CD4-positive, alpha-beta T cell treated with Interferon alpha-2 for 1 hour (primary cell): ENCODE measurements at regions not wholly inside any gene's neighbourhood (a gene's known extent, or its start where the extent isn't known, plus 50 kb on each side); places are given as distances from the start of the nearest gene placed in this dataset.
"Not testable (repeated sequence)": the region's sequence is repeated elsewhere in the genome, so short reads cannot be mapped to it uniquely, and the experiment has no call there.

Experiments
- DNase-seq, 2 donors: peaks; one replicate each; pipeline ENCODE4 v3.0.0-alpha.2; 2020 to 2022

DNA sequence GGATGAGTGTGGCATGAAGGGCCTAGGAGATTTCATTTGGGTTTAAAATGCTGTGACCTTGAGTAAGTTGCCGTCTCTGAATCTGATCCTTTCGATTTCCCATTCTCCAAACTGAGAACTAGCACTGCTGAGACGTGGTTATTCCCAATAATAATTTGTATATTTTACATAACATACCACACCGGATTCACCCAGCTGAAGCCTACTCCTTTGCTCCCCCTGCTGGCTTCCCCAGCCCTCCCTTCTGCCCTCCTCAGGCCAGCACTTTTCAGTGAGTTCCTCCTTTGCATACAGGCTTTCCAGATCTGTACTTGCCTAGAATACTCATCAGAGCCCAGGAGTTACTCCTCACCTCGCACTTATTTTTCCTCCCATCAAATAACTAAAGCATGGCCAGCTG, 255.1 kb downstream of the OR4F29 start:
- not testable (repeated sequence) for DNase-seq

DNA sequence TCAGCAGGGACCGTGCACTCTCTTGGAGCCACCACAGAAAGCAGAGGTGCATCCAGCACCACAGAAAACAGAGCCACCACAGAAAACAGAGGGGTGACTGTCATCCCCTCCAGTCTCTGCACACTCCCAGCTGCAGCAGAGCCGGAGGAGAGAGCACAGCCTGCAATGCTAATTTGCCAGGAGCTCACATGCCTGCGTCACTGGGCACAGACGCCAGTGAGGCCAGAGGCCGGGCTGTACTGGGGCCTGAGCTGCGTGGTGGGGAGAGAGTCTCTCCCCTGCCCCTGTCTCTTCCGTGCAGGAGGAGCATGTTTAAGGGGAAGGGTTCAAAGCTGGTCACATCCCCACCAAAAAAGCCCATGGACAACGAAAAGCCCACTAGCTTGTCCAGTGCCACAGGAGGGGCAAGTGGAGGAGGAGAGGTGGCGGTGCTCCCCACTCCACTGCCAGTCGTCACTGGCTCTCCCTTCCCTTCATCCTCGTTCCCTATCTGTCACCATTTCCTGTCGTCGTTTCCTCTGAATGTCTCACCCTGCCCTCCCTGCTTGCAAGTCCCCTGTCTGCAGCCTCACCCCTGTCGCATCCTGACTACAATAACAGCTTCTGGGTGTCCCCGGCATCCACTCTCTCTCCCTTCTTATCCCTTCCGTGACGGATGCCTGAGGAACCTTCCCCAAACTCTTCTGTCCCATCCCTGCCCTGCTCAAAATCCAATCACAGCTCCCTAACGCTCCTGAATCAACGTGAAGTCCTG, 260.0 kb downstream of the OR4F29 start:
- DNase-seq: peak in 1 of 2 donors; percentile 18

DNA sequence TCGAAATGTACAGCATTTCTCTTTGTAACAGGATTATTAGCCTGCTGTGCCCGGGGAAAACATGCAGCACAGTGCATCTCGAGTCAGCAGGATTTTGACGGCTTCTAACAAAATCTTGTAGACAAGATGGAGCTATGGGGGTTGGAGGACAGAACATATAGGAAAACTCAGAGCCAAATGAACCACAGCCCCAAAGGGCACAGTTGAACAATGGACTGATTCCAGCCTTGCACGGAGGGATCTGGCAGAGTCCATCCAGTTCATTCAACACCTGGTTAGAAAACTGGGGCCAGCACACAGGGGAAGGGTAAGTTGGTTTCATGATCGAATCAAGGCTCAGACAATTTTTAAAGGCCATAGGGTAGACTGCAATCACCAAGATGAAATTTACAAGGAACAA, 260.8 kb downstream of the OR4F29 start:
- not testable (repeated sequence) for DNase-seq

DNA sequence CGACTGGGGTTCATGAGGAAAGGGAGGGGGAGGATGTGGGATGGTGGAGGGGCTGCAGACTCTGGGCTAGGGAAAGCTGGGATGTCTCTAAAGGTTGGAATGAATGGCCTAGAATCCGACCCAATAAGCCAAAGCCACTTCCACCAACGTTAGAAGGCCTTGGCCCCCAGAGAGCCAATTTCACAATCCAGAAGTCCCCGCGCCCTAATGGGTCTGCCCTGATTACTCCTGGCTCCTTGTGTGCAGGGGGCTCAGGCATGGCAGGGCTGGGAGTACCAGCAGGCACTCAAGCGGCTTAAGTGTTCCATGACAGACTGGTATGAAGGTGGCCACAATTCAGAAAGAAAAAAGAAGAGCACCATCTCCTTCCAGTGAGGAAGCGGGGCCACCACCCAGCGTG, 261.6 kb downstream of the OR4F29 start:
- not testable (repeated sequence) for DNase-seq

DNA sequence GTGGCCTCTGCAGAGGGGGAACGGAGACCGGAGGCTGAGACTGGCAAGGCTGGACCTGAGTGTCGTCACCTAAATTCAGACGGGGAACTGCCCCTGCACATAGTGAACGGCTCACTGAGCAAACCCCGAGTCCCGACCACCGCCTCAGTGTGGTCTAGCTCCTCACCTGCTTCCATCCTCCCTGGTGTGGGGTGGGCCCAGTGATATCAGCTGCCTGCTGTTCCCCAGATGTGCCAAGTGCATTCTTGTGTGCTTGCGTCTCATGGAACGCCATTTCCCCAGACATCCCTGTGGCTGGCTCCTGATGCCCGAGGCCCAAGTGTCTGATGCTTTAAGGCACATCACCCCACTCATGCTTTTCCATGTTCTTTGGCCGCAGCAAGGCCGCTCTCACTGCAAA, 262.2 kb downstream of the OR4F29 start:
- not testable (repeated sequence) for DNase-seq

DNA sequence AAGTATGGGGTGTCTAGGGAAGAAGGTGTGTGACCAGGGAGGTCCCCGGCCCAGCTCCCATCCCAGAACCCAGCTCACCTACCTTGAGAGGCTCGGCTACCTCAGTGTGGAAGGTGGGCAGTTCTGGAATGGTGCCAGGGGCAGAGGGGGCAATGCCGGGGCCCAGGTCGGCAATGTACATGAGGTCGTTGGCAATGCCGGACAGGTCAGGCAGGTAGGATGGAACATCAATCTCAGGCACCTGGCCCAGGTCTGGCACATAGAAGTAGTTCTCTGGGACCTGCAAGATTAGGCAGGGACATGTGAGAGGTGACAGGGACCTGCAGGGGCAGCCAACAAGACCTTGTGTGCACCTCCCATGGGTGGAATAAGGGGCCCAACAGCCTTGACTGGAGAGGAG, 264.2 kb downstream of the OR4F29 start:
- not testable (repeated sequence) for DNase-seq

DNA sequence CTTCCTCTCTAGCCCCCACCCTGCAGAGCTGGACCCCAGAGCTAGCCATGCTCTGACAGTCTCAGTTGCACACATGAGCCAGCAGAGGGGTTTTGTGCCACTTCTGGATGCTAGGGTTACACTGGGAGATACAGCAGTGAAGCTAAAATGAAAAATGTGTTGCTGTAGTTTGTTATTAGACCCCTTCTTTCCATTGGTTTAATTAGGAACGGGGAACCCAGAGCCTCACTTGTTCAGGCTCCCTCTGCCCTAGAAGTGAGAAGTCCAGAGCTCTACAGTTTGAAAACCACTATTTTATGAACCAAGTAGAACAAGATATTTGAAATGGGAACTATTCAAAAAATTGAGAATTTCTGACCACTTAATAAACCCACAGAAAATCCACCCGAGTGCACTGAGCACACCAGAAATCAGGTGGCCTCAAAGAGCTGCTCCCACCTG, 264.8 kb downstream of the OR4F29 start:
- DNase-seq: not testable (repeated sequence)

DNA sequence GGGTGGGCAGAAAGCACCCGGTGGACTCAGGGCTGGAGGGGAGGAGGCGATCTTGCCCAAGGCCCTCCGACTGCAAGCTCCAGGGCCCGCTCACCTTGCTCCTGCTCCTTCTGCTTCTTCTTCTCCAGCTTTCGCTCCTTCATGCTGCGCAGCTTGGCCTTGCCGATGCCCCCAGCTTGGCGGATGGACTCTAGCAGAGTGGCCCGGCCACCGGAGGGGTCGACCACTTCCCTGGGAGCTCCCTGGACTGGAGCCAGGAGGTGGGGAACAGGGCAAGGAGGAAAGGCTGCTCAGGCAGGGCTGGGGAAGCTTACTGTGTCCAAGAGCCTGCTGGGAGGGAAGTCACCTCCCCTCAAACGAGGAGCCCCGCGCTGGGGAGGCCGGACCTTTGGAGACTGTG, 265.3 kb downstream of the OR4F29 start:
- DNase-seq: not testable (repeated sequence)

DNA sequence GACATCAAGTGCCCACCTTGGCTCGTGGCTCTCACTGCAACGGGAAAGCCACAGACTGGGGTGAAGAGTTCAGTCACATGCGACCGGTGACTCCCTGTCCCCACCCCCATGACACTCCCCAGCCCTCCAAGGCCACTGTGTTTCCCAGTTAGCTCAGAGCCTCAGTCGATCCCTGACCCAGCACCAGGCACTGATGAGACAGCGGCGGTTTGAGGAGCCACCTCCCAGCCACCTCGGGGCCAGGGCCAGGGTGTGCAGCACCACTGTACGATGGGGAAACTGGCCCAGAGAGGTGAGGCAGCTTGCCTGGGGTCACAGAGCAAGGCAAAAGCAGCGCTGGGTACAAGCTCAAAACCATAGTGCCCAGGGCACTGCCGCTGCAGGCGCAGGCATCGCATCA, 266.0 kb downstream of the OR4F29 start:
- not testable (repeated sequence) for DNase-seq

DNA sequence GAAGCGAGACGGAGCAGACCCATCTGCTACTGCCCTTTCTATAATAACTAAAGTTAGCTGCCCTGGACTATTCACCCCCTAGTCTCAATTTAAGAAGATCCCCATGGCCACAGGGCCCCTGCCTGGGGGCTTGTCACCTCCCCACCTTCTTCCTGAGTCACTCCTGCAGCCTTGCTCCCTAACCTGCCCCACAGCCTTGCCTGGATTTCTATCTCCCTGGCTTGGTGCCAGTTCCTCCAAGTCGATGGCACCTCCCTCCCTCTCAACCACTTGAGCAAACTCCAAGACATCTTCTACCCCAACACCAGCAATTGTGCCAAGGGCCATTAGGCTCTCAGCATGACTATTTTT, 267.2 kb downstream of the OR4F29 start:
- DNase-seq: not testable (repeated sequence)

DNA sequence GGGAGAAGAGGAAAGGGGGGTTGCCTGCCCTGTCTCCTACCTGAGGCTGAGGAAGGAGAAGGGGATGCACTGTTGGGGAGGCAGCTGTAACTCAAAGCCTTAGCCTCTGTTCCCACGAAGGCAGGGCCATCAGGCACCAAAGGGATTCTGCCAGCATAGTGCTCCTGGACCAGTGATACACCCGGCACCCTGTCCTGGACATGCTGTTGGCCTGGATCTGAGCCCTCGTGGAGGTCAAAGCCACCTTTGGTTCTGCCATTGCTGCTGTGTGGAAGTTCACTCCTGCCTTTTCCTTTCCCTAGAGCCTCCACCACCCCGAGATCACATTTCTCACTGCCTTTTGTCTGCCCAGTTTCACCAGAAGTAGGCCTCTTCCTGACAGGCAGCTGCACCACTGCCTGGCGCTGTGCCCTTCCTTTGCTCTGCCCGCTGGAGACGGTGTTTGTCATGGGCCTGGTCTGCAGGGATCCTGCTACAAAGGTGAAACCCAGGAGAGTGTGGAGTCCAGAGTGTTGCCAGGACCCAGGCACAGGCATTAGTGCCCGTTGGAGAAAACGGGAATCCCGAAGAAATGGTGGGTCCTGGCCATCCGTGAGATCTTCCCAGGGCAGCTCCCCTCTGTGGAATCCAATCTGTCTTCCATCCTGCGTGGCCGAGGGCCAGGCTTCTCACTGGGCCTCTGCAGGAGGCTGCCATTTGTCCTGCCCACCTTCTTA, 267.7 kb downstream of the OR4F29 start:
- DNase-seq: not testable (repeated sequence)

DNA sequence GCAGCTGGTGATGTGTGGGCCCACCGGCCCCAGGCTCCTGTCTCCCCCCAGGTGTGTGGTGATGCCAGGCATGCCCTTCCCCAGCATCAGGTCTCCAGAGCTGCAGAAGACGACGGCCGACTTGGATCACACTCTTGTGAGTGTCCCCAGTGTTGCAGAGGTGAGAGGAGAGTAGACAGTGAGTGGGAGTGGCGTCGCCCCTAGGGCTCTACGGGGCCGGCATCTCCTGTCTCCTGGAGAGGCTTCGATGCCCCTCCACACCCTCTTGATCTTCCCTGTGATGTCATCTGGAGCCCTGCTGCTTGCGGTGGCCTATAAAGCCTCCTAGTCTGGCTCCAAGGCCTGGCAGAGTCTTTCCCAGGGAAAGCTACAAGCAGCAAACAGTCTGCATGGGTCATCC, 268.4 kb downstream of the OR4F29 start:
- not testable (repeated sequence) for DNase-seq

DNA sequence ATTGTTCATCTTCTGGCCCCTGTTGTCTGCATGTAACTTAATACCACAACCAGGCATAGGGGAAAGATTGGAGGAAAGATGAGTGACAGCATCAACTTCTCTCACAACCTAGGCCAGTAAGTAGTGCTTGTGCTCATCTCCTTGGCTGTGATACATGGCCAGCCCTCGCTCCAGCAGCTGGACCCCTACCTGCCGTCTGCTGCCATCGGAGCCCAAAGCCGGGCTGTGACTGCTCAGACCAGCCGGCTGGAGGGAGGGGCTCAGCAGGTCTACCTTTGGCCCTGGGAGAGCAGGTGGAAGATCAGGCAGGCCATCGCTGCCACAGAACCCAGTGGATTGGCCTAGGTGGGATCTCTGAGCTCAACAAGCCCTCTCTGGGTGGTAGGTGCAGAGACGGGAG, 268.8 kb downstream of the OR4F29 start:
- not testable (repeated sequence) for DNase-seq

DNA sequence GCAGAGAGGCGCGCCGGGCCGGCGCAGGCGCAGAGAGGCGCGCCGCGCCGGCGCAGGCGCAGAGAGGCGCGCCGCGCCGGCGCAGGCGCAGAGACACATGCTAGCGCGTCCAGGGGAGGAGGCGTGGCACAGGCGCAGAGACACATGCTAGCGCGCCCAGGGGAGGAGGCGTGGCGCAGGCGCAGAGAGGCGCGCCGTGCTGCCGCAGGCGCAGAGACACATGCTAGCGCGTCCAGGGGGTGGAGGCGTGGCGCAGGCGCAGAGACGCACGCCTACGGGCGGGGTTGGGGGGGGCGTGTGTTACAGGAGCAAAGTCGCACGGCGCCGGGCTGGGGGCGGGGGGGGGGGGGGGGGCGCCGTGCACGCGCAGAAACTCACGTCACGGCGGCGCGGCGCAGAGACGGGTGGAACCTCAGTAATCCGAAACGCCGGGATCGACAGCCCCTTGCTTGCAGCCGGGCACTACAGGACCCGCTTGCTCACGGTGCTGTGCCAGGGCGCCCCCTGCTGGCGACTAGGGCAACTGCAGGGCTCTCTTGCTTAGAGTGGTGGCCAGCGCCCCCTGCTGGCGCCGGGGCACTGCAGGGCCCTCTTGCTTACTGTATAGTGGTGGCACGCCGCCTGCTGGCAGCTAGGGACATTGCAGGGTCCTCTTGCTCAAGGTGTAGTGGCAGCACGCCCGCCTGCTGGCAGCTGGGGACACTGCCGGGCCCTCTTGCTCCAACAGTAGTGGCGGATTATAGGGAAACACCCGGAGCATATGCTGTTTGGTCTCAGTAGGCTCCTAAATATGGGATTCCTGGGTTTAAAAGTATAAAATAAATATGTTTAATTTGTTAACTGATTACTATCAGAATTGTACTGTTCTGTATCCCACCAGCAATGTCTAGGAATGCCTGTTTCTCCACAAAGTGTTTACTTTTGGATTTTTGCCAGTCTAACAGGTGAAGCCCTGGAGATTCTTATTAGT, 269.9 kb downstream of the OR4F29 start:
- peak; percentile 48 to 53 for DNase-seq

DNA sequence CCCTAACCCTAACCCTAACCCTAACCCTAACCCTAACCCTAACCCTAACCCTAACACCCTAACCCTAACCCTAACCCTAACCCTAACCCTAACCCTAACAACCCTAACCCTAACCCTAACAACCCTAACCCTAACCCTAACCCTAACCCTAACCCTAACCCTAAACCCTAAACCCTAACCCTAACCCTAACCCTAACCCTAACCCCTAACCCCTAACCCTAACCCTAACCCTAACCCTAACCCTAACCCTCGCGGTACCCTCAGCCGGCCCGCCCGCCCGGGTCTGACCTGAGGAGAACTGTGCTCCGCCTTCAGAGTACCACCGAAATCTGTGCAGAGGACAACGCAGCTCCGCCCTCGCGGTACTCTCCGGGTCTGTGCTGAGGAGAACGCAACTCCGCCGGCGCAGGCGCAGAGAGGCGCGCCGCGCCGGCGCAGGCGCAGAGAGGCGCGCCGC, 270.7 kb downstream of the OR4F29 start:
- DNase-seq: not testable (repeated sequence)

DNA sequence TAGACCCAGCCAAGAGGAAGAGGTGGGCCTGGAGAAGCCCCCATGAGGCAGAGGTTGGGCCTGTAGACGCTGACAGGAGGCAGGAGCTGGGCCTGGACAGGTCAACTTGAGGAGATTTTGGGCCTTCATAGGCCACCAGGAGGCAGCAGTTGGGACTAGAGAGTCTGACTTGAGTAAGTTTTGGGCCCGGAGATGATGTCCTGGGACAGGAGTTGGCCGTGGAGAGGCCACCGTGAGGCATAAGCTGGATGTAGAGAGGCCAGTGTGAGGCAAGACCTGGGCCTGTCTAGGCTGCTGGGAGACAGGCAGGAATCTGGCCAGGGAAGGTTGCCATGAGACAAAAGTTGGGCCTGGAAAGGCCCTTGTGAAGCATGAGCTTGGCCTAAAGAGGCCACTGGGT, 312.6 kb downstream of the OR4F29 start:
- DNase-seq: not testable (repeated sequence)

DNA sequence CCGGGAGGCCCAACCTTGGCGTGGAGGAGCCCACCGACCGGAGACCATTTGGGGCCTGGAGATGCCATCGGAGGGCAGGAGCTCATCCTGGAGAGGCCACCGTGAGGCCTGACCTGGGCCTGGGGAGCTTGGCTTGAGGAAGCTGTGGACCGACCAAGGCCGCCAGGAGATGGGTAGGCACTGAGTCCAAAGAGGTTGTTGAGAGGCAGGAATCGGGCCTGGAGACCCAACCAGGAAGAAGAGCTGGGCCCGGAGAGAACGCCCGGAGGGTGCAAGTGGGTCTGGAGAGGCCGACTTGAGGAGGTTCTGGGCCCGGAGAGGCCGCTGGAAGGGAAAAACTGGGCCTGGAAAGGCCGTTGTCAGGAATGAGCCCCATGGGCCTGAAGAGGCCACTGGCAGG, 313.8 kb downstream of the OR4F29 start:
- DNase-seq: not testable (repeated sequence)

DNA sequence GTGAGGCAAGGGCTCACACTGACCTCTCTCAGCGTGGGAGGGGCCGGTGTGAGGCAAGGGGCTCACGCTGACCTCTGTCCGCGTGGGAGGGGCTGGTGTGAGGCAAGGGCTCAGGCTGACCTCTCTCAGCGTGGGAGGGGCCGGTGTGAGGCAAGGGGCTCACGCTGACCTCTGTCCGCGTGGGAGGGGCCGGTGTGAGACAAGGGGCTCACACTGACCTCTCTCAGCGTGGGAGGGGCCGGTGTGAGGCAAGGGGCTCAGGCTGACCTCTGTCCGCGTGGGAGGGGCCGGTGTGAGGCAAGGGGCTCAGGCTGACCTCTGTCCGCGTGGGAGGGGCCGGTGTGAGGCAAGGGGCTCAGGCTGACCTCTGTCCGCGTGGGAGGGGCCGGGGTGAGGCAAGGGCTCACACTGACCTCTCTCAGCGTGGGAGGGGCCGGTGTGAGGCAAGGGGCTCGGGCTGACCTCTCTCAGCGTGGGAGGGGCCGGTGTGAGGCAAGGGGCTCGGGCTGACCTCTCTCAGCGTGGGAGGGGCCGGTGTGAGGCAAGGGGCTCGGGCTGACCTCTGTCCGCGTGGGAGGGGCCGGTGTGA, 315.0 kb downstream of the OR4F29 start:
- not testable (repeated sequence) for DNase-seq

DNA sequence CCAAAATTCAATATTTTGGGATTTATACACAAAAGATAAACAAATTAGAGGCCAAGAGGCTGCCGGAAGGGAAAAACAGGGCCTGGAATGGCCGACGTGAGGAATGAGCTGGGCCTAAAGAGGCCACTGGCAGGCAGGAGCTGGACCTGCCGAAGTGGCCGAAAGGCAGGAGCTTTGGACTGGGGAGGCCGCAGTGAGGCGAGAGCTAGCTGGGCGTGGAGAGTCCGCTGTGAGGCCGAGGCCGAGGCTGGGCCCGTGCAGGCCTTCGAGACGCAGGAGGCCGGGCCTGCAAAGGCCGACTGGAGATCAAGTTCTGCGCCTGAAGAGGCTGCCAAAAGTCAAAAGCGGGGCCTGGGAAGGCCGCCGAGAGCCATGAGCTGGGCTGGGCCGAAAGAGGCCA, 316.5 kb downstream of the OR4F29 start:
- not testable (repeated sequence) for DNase-seq

DNA sequence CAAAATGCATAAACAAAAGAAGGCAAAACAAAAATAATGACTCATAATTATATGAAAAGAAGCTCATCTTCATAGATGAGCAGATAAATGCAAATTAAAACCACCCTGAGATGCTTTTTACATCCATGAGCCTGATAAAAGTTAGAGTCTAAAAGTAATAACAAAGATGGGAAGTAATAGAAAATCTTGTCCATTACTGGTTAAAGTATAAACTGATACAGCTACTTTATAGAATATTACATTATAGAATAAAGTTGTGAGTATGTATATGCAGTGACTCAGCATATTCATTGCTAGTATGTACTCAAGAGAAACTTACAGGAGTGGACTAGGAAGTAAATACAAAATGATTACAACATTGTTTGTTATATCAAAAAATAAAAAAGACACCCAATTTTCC, 333.0 kb downstream of the OR4F29 start:
- DNase-seq: not testable (repeated sequence)

DNA sequence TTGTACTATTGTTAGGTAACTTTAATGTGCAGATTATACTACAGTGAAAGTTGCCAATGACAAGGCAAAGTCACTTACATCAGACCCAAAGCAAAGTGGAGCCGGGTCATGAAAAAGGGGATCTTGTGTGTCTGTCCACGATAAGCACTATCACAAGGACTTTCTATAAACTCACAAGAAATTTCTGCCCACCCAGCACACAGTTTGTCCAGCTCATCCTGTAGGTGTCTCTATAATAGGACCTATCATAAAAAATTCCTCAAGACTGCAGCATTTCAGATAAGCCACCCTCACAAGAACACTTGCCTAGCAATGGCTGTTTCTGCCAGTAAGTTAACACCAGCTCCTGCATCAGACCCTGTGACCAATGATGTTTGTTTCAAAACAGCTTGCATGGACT, 335.9 kb downstream of the OR4F29 start:
- not testable (repeated sequence) for DNase-seq

DNA sequence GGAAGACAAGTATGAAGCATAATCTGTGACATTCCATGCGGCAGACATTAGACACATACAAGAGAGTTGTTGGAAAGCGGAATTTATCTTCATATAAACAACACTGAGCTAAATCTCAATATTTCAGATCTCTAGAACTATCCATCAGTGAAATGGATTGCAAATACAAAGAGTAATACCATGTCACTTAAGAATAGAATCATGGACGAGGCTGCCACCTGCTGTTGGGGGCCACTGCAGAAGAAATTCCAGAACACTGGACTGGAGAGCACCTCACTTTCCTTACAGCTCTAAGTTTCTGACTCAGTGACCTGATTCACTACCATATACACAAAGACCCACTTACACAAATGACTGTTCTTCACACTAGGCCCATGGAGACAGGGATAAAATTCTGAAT, 346.7 kb downstream of the OR4F29 start:
- DNase-seq: not testable (repeated sequence)

DNA sequence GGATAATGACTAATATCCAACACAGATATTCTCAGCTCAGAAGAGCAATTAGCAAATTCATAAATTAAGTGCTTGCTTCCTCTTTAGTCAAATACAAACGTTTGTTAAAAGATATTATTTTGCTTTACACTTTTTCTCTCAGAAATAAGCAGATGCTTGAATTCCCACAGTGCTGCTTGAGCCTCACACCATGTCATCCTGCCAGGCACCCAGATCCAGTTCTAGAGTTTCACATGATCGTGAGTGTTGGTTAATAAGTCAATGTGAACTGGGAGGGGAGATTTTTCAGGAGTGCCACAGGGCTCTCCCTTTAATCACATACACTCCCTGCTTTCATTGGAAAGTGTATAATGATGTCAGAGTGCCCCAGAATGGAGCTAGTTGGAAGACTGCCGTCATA, 352.0 kb downstream of the OR4F29 start:
- not testable (repeated sequence) for DNase-seq
